CD4-positive, CD25-positive, alpha-beta regulatory T cell (primary cell): ENCODE measurements at regions not wholly inside any gene's neighbourhood (a gene's known extent, or its start where the extent isn't known, plus 50 kb on each side); places are given as distances from the start of the nearest gene placed in this dataset.

Source experiments
- ATAC-seq, 2 donors: fragments of 150-1000 bp; cut with Tn5 transposase; one replicate each; pipeline ENCODE4 v1.10.0; 2021; ENCODE audit warnings: low read depth in 2 of 2, moderate number of reproducible peaks in 2 of 2, moderate library complexity in 1 of 2
- DNase-seq, 3 donors: peaks; one replicate each; pipeline versions ENCODE4 v3.0.0 to v3.0.0-alpha.2; 2012 to 2022; ENCODE audit warnings: mixed read lengths in 1 of 3
- H3K27ac ChIP-seq: one replicate; pipeline ENCODE4 v1.7.0; 2013; ENCODE audit warnings: mild to moderate bottlenecking, low read length; ENCODE audit not compliant: insufficient read depth, poor library complexity, severe bottlenecking
- H3K27me3 ChIP-seq: one replicate; pipeline ENCODE4 v1.7.0; 2013; ENCODE audit warnings: low read length; ENCODE audit not compliant: control insufficient read depth, insufficient read depth
- H3K36me3 ChIP-seq: one replicate; pipeline ENCODE4 v1.7.0; 2013; ENCODE audit warnings: mild to moderate bottlenecking, low read length, moderate library complexity; ENCODE audit not compliant: control insufficient read depth, insufficient read depth
- H3K4me1 ChIP-seq: 2 replicates; pipeline ENCODE4 v1.7.0; 2013; ENCODE audit warnings: mild to moderate bottlenecking, low read length; ENCODE audit not compliant: insufficient read depth, control insufficient read depth, poor library complexity, severe bottlenecking
- H3K4me3 ChIP-seq: one replicate; pipeline ENCODE4 v1.7.0; 2013; ENCODE audit warnings: low read depth, mild to moderate bottlenecking, low read length, moderate library complexity
- H3K9me3 ChIP-seq, 2 experiments: 1 replicate in 1 of 2; 2 replicates in 1 of 2; pipeline ENCODE4 v1.7.0; 2013; ENCODE audit warnings: low read length in 2 of 2, mild to moderate bottlenecking in 1 of 2, moderate library complexity in 1 of 2; ENCODE audit not compliant: control insufficient read depth in 2 of 2
- H3K27ac Mint-ChIP-seq, 3 donors: one replicate each; pipeline ENCODE4 v1.8.0; 2020 to 2022; ENCODE audit warnings: mild to moderate bottlenecking in 3 of 3, mixed read lengths in 3 of 3, moderate library complexity in 2 of 3
- H3K27me3 Mint-ChIP-seq: one replicate; pipeline ENCODE4 v1.8.0; 2022; ENCODE audit warnings: mild to moderate bottlenecking, mixed read lengths
- H3K36me3 Mint-ChIP-seq: one replicate; pipeline ENCODE4 v1.8.0; 2020; ENCODE audit warnings: mixed read lengths
- H3K4me1 Mint-ChIP-seq, 4 donors: one replicate each; pipeline ENCODE4 v1.8.0; 2020 to 2022; ENCODE audit warnings: mixed read lengths in 4 of 4, mild to moderate bottlenecking in 1 of 4
- H3K4me3 Mint-ChIP-seq, 4 donors: one replicate each; pipeline ENCODE4 v1.8.0; 2020 to 2022; ENCODE audit warnings: mild to moderate bottlenecking in 4 of 4, mixed read lengths in 4 of 4, moderate library complexity in 3 of 4
- H3K9me3 Mint-ChIP-seq, 7 donors: one replicate each; pipeline ENCODE4 v1.8.0; 2020 to 2022; ENCODE audit warnings: mixed read lengths in 7 of 7, mild to moderate bottlenecking in 3 of 7, moderate library complexity in 2 of 7

DNA sequence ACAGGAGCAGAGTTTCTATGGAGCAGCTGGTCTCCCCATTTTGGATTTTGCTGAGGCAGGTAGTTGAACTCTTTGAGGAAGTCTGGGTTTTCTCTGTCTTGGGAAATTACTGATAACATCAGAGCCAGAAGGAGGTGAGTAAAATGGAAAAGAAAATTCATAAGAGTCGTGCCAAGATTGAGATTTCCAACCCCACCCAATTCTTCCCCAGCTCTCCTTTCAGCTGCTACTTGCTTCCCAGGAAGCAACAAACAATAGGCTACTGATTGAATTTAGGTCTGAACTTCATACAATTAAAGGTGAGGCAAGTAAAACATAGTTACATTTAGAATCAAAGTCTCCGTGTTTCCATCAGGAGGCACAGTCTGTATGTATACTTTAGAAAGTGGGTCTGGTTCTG, 54.6 kb upstream of the EOLA2 start:
- Mint-ChIP-seq H3K9me3 (peaks cover 0 to 2% (median 0%) of the 10 kb centered on the region in 7 donors), H3K4me3 (no peak overlapping the region), H3K4me1 (no peaks in the 10 kb centered on the region), H3K36me3 (peaks cover 7% of the 10 kb centered on the region), H3K27me3 (no peaks in the 10 kb centered on the region), H3K27ac (no peak overlapping the region)
- no peaks in the 10 kb centered on the region for H3K4me1 ChIP-seq
- H3K27ac ChIP-seq, result no peak overlapping the region
- no peaks in the 10 kb centered on the region for H3K27me3 ChIP-seq
- ATAC-seq (no peak), DNase-seq (no peak)
- H3K9me3 ChIP-seq, result no peaks in the 10 kb centered on the region
- no peak overlapping the region for H3K4me3 ChIP-seq
- no peaks in the 10 kb centered on the region for H3K36me3 ChIP-seq

DNA sequence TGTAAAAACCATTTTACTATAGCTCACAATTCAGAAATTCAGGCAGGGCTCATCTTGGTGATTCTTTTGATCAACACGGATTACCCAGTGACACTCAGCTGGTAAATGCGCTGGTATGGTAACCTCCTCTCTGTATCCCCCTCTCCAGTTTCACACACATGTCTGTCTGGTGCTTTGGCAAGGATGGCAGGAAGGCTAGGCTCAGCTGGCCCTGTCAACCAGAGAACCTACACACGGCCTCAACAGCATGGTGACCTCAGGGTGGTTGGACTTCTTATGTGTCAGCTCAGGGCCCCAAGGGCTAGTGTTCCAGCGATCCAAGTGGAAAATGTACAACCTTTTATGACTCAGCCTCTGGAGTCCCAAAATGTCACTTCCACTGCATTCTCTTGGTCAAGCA, 55.7 kb upstream of the EOLA2 start:
- H3K9me3 ChIP-seq, result no peaks in the 10 kb centered on the region
- no peaks in the 10 kb centered on the region for H3K27me3 Mint-ChIP-seq
- no peaks in the 10 kb centered on the region for H3K27me3 ChIP-seq
- H3K4me1 Mint-ChIP-seq, result no peaks in the 10 kb centered on the region
- H3K4me3 Mint-ChIP-seq, result no peak overlapping the region
- peaks cover 0 to 2% (median 1%) of the 10 kb centered on the region in 7 donors for H3K9me3 Mint-ChIP-seq
- no peak overlapping the region for H3K27ac Mint-ChIP-seq
- no peaks in the 10 kb centered on the region for H3K36me3 ChIP-seq
- ATAC-seq (no peak), DNase-seq (no peak)
- peaks cover 7% of the 10 kb centered on the region for H3K36me3 Mint-ChIP-seq
- no peak overlapping the region for H3K27ac ChIP-seq
- no peak overlapping the region for H3K4me3 ChIP-seq
- H3K4me1 ChIP-seq, result no peaks in the 10 kb centered on the region

DNA sequence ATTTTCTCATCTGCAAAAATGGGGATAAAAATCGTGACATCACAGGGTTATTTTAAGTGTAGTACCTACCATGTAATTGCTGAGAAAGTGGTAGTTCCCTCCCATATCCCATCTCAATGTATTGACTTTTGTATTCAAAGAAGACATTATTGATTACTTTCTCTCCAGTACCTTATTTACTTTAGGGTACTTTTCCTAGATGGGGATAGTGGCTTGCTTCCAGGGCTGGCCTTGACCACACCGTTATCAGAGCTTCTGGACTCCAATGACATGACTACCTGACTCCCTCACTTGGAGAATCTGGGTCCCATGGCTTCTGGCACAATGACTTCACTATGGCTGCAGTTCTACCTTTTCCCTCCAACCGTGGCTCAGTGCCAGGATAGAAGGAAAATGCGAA, 58.2 kb upstream of the EOLA2 start:
- no peak overlapping the region for H3K27ac ChIP-seq
- Mint-ChIP-seq H3K9me3 (peaks cover 0 to 2% (median 1%) of the 10 kb centered on the region in 7 donors), H3K4me3 (no peak overlapping the region), H3K4me1 (no peaks in the 10 kb centered on the region), H3K27ac (no peak overlapping the region), H3K27me3 (no peaks in the 10 kb centered on the region), H3K36me3 (peaks cover 7% of the 10 kb centered on the region)
- DNase-seq (no peak), ATAC-seq (no peak)
- no peaks in the 10 kb centered on the region for H3K36me3 ChIP-seq
- H3K9me3 ChIP-seq, result no peaks in the 10 kb centered on the region
- no peaks in the 10 kb centered on the region for H3K27me3 ChIP-seq
- no peak overlapping the region for H3K4me3 ChIP-seq
- no peaks in the 10 kb centered on the region for H3K4me1 ChIP-seq

DNA sequence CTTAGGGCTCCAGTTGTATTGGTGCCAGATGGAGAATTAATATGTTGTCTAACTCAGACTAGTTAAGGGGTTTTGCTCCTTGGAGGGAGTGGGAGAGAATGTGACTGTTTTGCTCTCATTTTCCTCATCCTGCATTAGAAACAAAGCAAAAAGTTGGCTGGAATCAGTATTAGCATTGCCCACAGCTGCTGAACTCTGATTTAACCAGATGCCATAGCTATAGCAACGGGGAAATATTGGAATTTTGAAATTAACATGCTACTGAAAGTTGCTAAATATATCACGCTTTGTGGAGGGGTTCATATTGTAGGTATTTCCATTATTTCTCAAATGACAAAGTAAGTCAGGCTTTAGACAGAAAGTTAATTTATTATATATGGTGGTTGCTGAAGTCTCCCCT, 66.7 kb upstream of the EOLA2 start:
- DNase-seq (no peak), ATAC-seq (no peak)
- Mint-ChIP-seq H3K27ac (no peak overlapping the region), H3K36me3 (peaks cover 4% of the 10 kb centered on the region), H3K27me3 (no peaks in the 10 kb centered on the region), H3K4me3 (no peak overlapping the region), H3K9me3 (peaks cover 0 to 2% (median 0%) of the 10 kb centered on the region in 7 donors), H3K4me1 (no peaks in the 10 kb centered on the region)
- no peaks in the 10 kb centered on the region for H3K27me3 ChIP-seq
- no peaks in the 10 kb centered on the region for H3K36me3 ChIP-seq
- no peaks in the 10 kb centered on the region for H3K9me3 ChIP-seq
- H3K4me1 ChIP-seq, result no peaks in the 10 kb centered on the region
- H3K27ac ChIP-seq, result no peak overlapping the region
- no peak overlapping the region for H3K4me3 ChIP-seq

DNA sequence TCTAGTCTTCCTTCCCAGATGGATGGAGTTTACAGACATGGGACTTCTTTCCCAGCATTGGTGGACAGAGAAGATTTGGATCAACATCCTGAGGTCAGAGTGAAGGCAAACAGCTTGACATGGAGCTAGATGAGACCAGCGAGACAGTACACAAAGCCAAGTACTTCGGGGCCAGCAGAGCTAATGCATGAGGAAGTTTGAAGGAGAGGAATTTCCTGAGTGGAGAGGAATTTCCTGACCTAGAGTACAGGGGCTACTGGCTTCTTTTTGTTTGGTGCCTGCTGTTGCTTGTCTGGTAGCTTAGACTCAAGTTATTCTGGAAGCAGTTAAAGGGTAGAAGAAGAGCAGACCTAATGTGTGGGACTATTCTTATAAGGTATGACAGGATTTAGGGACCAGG, 69.1 kb upstream of the EOLA2 start:
- Mint-ChIP-seq H3K4me3 (no peak overlapping the region), H3K27ac (no peak overlapping the region), H3K4me1 (no peaks in the 10 kb centered on the region), H3K27me3 (no peaks in the 10 kb centered on the region), H3K36me3 (peaks cover 4% of the 10 kb centered on the region), H3K9me3 (peaks cover 0 to 2% (median 0%) of the 10 kb centered on the region in 7 donors)
- ATAC-seq (no peak), DNase-seq (no peak)
- no peak overlapping the region for H3K4me3 ChIP-seq
- H3K9me3 ChIP-seq, result no peaks in the 10 kb centered on the region
- H3K4me1 ChIP-seq, result no peaks in the 10 kb centered on the region
- no peak overlapping the region for H3K27ac ChIP-seq
- H3K36me3 ChIP-seq, result no peaks in the 10 kb centered on the region
- H3K27me3 ChIP-seq, result no peaks in the 10 kb centered on the region

DNA sequence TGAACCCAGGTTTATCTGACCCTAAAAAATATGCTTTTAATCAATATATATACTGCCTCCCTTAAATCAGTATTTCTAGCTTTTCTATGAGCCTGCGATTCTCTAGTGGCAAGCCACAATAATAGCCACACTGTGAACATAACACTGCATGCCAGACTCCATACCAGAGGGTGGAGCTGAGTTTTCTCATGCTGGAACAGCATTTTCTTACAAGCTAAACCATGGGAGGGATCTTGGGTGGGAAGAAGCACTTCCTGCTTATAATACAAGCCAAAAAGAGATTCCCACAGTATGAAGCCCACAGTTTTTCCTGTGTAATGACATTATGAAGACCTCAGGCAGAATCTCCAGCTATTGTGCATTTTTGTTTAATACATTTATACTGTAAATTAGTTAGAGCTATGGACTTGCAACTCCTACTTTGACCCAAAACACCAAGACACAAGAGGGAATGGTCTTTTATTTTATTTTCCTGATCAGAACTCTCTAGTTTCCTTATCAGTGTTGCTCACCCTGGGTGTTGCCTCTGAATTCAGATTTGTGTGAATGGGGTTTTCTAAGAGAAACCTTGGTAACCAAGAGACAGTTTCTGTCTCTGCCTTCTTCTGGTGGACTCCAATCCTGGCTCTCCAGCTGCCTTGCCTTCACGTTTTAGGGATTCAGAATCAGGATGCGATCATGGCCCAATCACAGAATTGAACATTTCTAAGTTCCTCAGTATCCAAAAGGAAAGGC, 74.5 kb upstream of the EOLA2 start:
- Mint-ChIP-seq H3K4me1 (no peaks in the 10 kb centered on the region), H3K9me3 (no peaks in the 10 kb centered on the region), H3K36me3 (no peaks in the 10 kb centered on the region), H3K27me3 (no peaks in the 10 kb centered on the region), H3K4me3 (no peak overlapping the region), H3K27ac (no peak overlapping the region)
- no peak for DNase-seq
- no peaks in the 10 kb centered on the region for H3K36me3 ChIP-seq
- H3K27me3 ChIP-seq, result no peaks in the 10 kb centered on the region
- H3K9me3 ChIP-seq, result no peaks in the 10 kb centered on the region
- H3K4me1 ChIP-seq, result no peaks in the 10 kb centered on the region
- ATAC-seq, result no peak
- no peak overlapping the region for H3K4me3 ChIP-seq
- H3K27ac ChIP-seq, result no peak overlapping the region

DNA sequence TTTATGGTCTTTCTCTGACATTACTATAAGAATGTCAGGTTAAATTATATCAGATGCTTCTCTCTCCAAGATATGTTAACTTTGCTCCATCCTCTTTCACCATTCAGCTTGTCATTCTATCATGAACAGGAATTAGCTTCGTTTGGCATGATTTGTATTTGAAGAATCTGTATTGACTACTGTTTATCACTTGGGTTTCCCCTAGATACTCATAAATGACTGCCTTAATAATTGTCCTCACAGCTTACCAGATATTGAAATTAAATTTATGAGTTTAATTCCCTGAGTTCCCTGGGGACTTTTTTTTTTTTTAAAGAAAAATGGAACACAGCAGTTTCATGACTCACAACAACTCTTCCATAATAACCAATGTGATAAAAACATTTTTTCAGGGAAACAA, 76.2 kb upstream of the EOLA2 start:
- no peaks in the 10 kb centered on the region for H3K9me3 Mint-ChIP-seq
- no peaks in the 10 kb centered on the region for H3K4me1 Mint-ChIP-seq
- H3K9me3 ChIP-seq, result no peaks in the 10 kb centered on the region

DNA sequence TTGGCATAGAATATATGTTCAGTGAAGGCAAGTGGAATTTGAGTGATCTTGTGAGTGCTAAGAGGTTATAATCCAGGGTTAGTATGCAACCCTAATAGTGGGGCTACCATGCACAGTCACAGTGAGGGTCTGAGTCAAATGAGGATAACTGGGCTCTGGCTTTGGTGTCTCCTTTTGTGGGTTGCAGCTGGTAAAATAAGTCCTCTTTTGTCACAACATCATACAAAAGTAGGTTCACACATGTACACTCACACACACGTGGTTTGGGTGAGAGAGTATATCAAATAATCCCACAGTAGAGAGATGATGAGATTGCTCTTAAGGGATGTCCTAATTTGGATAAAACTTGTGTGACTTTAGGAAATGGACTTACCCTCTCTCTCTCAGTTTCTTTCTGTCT, 79.6 kb upstream of the EOLA2 start:
- Histone ChIP-seq H3K9me3 (no peaks in the 10 kb centered on the region), H3K4me1 (no peaks in the 10 kb centered on the region), H3K27me3 (no peaks in the 10 kb centered on the region), H3K4me3 (no peak overlapping the region), H3K36me3 (no peaks in the 10 kb centered on the region), H3K27ac (no peak overlapping the region)
- Mint-ChIP-seq H3K36me3 (no peaks in the 10 kb centered on the region), H3K9me3 (peaks cover 0 to 3% (median 0%) of the 10 kb centered on the region in 7 donors), H3K4me1 (no peaks in the 10 kb centered on the region), H3K27ac (no peak overlapping the region), H3K4me3 (no peak overlapping the region), H3K27me3 (no peaks in the 10 kb centered on the region)
- ATAC-seq (no peak), DNase-seq (no peak)

More for the DNA sequence above, 76.2 kb upstream of the EOLA2 start:
- no peaks in the 10 kb centered on the region for H3K27me3 Mint-ChIP-seq
- H3K4me3 Mint-ChIP-seq, result no peak overlapping the region
- DNase-seq, result no peak
- ATAC-seq, result no peak
- no peak overlapping the region for H3K4me3 ChIP-seq
- H3K36me3 ChIP-seq, result no peaks in the 10 kb centered on the region
- no peaks in the 10 kb centered on the region for H3K27me3 ChIP-seq
- H3K4me1 ChIP-seq, result no peaks in the 10 kb centered on the region
- H3K27ac ChIP-seq, result no peak overlapping the region
- no peaks in the 10 kb centered on the region for H3K36me3 Mint-ChIP-seq
- H3K27ac Mint-ChIP-seq, result no peak overlapping the region
